ENCODE measurements at regions not wholly inside any gene's neighbourhood (a gene's known extent, or its start where the extent isn't known, plus 50 kb on each side); places are given as distances from the start of the nearest gene placed in this dataset.

GRCh38 chr2:223460209-223460608 lies 142.0 kb downstream of the SCG2 start:
- no peak overlapping the region for H3K4me3 ChIP-seq (ENCODE audit: low read length)
- TF ChIP-seq CTCF (IDR thresholded peaks at IDR 0.05), result no peak

GRCh38 chr2:223460774-223461211 lies 141.4 kb downstream of the SCG2 start:
- H3K36me3 Mint-ChIP-seq, result no peaks in the 10 kb centered on the region
- no peak overlapping the region for H3K27ac ChIP-seq (ENCODE audit: low read length)
- DNase-seq (no peak), ATAC-seq (no peak)
- peaks cover 0 to 3% of the 10 kb centered on the region in 2 donors for H3K27me3 Mint-ChIP-seq (ENCODE audit: low read depth in 2 of 2)
- no peak overlapping the region for H3K27ac Mint-ChIP-seq
- H3K36me3 ChIP-seq (ENCODE audit: control insufficient read depth, insufficient read depth, low read length), result no peaks in the 10 kb centered on the region
- no peak overlapping the region for H3K4me3 ChIP-seq (ENCODE audit: low read length)
- no peaks in the 10 kb centered on the region for H3K9me3 ChIP-seq (ENCODE audit: control insufficient read depth, insufficient read depth, low read length)
- no peaks in the 10 kb centered on the region for H3K4me1 Mint-ChIP-seq
- H3K9me3 Mint-ChIP-seq, result peaks cover 2 to 4% of the 10 kb centered on the region in 2 donors
- TF ChIP-seq CTCF (IDR thresholded peaks at IDR 0.05), result no peak
- no peaks in the 10 kb centered on the region for H3K27me3 ChIP-seq (ENCODE audit: control insufficient read depth, insufficient read depth, low read length)
- H3K4me3 Mint-ChIP-seq, result no peak overlapping the region
- no peaks in the 10 kb centered on the region for H3K4me1 ChIP-seq (ENCODE audit: control insufficient read depth, insufficient read depth, low read length)
- intact Hi-C loops (cut with micrococcal nuclease), result no loop called here

More at GRCh38 chr2:223460209-223460608, 142.0 kb downstream of the SCG2 start:
- H3K4me1 ChIP-seq (ENCODE audit: control insufficient read depth, insufficient read depth, low read length), result no peaks in the 10 kb centered on the region
- DNase-seq (no peak), ATAC-seq (no peak)
- no peaks in the 10 kb centered on the region for H3K27me3 ChIP-seq (ENCODE audit: control insufficient read depth, insufficient read depth, low read length)
- no peaks in the 10 kb centered on the region for H3K9me3 ChIP-seq (ENCODE audit: control insufficient read depth, insufficient read depth, low read length)
- H3K4me1 Mint-ChIP-seq, result no peaks in the 10 kb centered on the region
- no peaks in the 10 kb centered on the region for H3K36me3 ChIP-seq (ENCODE audit: control insufficient read depth, insufficient read depth, low read length)
- 40% methylated on average over 1 of the region's 1 CpG for WGBS (ENCODE audit: insufficient coverage)
- no peak overlapping the region for H3K27ac Mint-ChIP-seq
- no peaks in the 10 kb centered on the region for H3K36me3 Mint-ChIP-seq
- H3K4me3 Mint-ChIP-seq, result no peak overlapping the region
- H3K27me3 Mint-ChIP-seq (ENCODE audit: low read depth in 2 of 2), result peaks cover 0 to 3% of the 10 kb centered on the region in 2 donors
- no peak overlapping the region for H3K27ac ChIP-seq (ENCODE audit: low read length)
- intact Hi-C loops (cut with micrococcal nuclease), result no loop called here
- peaks cover 2 to 4% of the 10 kb centered on the region in 2 donors for H3K9me3 Mint-ChIP-seq

- intact Hi-C loops (cut with micrococcal nuclease), result no loop called here
- Mint-ChIP-seq H3K27me3 (ENCODE audit: low read depth in 2 of 2) (peaks cover 0 to 3% of the 10 kb centered on the region in 2 donors), H3K4me3 (no peak overlapping the region), H3K27ac (no peak overlapping the region), H3K36me3 (no peaks in the 10 kb centered on the region), H3K4me1 (no peaks in the 10 kb centered on the region), H3K9me3 (peaks cover 2 to 4% of the 10 kb centered on the region in 2 donors)
- no peak for ATAC-seq
- no peaks in the 10 kb centered on the region for H3K27me3 ChIP-seq (ENCODE audit: control insufficient read depth, insufficient read depth, low read length)
- 75% methylated on average over 1 of the region's 2 CpGs for WGBS (ENCODE audit: insufficient coverage)
- no peaks in the 10 kb centered on the region for H3K9me3 ChIP-seq (ENCODE audit: control insufficient read depth, insufficient read depth, low read length)
- no peaks in the 10 kb centered on the region for H3K36me3 ChIP-seq (ENCODE audit: control insufficient read depth, insufficient read depth, low read length)
- no peak overlapping the region for H3K27ac ChIP-seq (ENCODE audit: low read length)
- TF ChIP-seq CTCF (IDR thresholded peaks at IDR 0.05), result no peak
- DNase-seq, result no peak
- no peaks in the 10 kb centered on the region for H3K4me1 ChIP-seq (ENCODE audit: control insufficient read depth, insufficient read depth, low read length)
- H3K4me3 ChIP-seq (ENCODE audit: low read length), result no peak overlapping the region
These were observed 138.1 kb downstream of the SCG2 start for GRCh38 chr2:223464071-223464470.

- intact Hi-C loops (cut with micrococcal nuclease), result no loop called here
These were observed 136.4 kb downstream of the SCG2 start for GRCh38 chr2:223465793-223466192.

More at GRCh38 chr2:223465793-223466192, 136.4 kb downstream of the SCG2 start:
- H3K27me3 Mint-ChIP-seq (ENCODE audit: low read depth in 2 of 2), result peaks cover 0 to 7% of the 10 kb centered on the region in 2 donors
- Histone ChIP-seq H3K9me3 (ENCODE audit: control insufficient read depth, insufficient read depth, low read length) (no peaks in the 10 kb centered on the region), H3K27ac (ENCODE audit: low read length) (no peak overlapping the region), H3K36me3 (ENCODE audit: control insufficient read depth, insufficient read depth, low read length) (no peaks in the 10 kb centered on the region), H3K27me3 (ENCODE audit: control insufficient read depth, insufficient read depth, low read length) (no peaks in the 10 kb centered on the region), H3K4me3 (ENCODE audit: low read length) (no peak overlapping the region), H3K4me1 (ENCODE audit: control insufficient read depth, insufficient read depth, low read length) (no peaks in the 10 kb centered on the region)
- H3K4me1 Mint-ChIP-seq, result no peaks in the 10 kb centered on the region
- H3K36me3 Mint-ChIP-seq, result no peaks in the 10 kb centered on the region
- no peak overlapping the region for H3K27ac Mint-ChIP-seq
- no peak for TF ChIP-seq CTCF (IDR thresholded peaks at IDR 0.05)
- DNase-seq, result peak in 1 of 2 donors; percentile 4
- peaks cover 2 to 7% of the 10 kb centered on the region in 2 donors for H3K9me3 Mint-ChIP-seq
- 66% methylated on average over 2 of the region's 2 CpGs for WGBS (ENCODE audit: insufficient coverage)
- no peak overlapping the region for H3K4me3 Mint-ChIP-seq
- peak in 1 of 3 donors; percentile 41 for ATAC-seq
